HCT116 (cell line): ENCODE measurements at regions not wholly inside any gene's neighbourhood (a gene's known extent, or its start where the extent isn't known, plus 50 kb on each side); places are given as distances from the start of the nearest gene placed in this dataset.

Source experiments
- ATAC-seq: fragments of 200-7000 bp; cut with Tn5 transposase; 2 replicates; pipeline ENCODE4 v1.9.1; 2020; ENCODE audit warnings: mild to moderate bottlenecking, moderate library complexity
- BruUV-seq: library from RNA; stranded (reverse); fragments of 400-500 nt; replicated peaks from 2 replicates; lab custom pipeline; 2021; lab: Mats Ljungman, UMichigan
- CTCF ChIA-PET: fragments of 300-600 bp; sonication (Branson Sonifier 250); formaldehyde crosslinking; loops from one replicate; lab custom pipeline; 2021; ENCODE audit warnings: antibody characterized with exemption; lab: Charles Lee
- POLR2A ChIA-PET: fragments of 300-600, 350-600 bp; sonication (Branson Sonifier 250); formaldehyde crosslinking; loops from one replicate; lab custom pipeline; 2021; ENCODE audit warnings: antibody characterized with exemption; lab: Charles Lee
- RAD21 ChIA-PET, 2 experiments: fragments of 300-600 bp; sonication (Branson Sonifier 250); formaldehyde crosslinking; loops; one replicate each; lab custom pipeline; 2023; ENCODE audit warnings: low total read pairs in 2 of 2; ENCODE audit not compliant: uncharacterized antibody in 2 of 2, unreplicated experiment in 2 of 2, low non-redundant PET in 1 of 2; lab: Charles Lee
- DNase-seq: peaks from one replicate; pipeline ENCODE4 v3.0.0-alpha.2; 2010; ENCODE audit warnings: low read depth, low spot score
- H2AFZ ChIP-seq: fragments of 200-600 bp; shearing (Covaris generic), sonication (generic); 2 replicates; pipeline ENCODE4 v1.6.1; 2017; ENCODE audit warnings: low read depth, mixed run types, mixed read lengths, antibody characterized with exemption, low read length; ENCODE audit not compliant: poor library complexity, severe bottlenecking
- H3K27ac ChIP-seq: 2 replicates; pipeline ENCODE4 v1.5.1; 2012; ENCODE audit warnings: low read depth, low read length
- H3K27me3 ChIP-seq: fragments of 200-600 bp; sonication (generic); 2 replicates; pipeline ENCODE4 v1.6.1; 2016; ENCODE audit warnings: mixed run types, low read length, mixed read lengths; ENCODE audit not compliant: insufficient read depth
- H3K36me3 ChIP-seq, 2 experiments: fragments of 200-500 bp in 1 of 2; fragments of 200-600 bp in 1 of 2; sonication (Bioruptor generic) in 1 of 2; sonication (generic) in 1 of 2; 2 replicates each; pipeline versions ENCODE4 v1.5.1 to v1.6.1; 2014 to 2016; ENCODE audit warnings: low read length in 2 of 2, inconsistent platforms in 1 of 2, mixed read lengths in 1 of 2, mixed run types in 1 of 2; ENCODE audit not compliant: insufficient read depth in 2 of 2, control insufficient read depth in 1 of 2
- H3K4me1 ChIP-seq, 2 experiments: fragments of 200-600 bp in 1 of 2; sonication (generic) in 1 of 2; 2 replicates each; pipeline versions ENCODE4 v1.5.1 to v1.6.1; 2012 to 2017; ENCODE audit warnings: low read length in 2 of 2, inconsistent platforms in 1 of 2, mild to moderate bottlenecking in 1 of 2, mixed read lengths in 1 of 2, mixed run types in 1 of 2, moderate library complexity in 1 of 2; ENCODE audit not compliant: insufficient read depth in 2 of 2, control insufficient read depth in 1 of 2
- H3K4me2 ChIP-seq: fragments of 200-600 bp; sonication (generic); 2 replicates; pipeline ENCODE4 v1.6.1; 2017; ENCODE audit warnings: mixed run types, low read length, mixed read lengths
- H3K4me3 ChIP-seq, 2 experiments: fragments of 200-600 bp in 1 of 2; sonication (generic) in 1 of 2; replicated peaks in 1 of 2; 2 replicates each; pipeline ENCODE4 v1.5.1; 2011 to 2016; ENCODE audit warnings: low read length in 2 of 2, control low read depth in 1 of 2, low read depth in 1 of 2, mild to moderate bottlenecking in 1 of 2, mixed read lengths in 1 of 2, mixed run types in 1 of 2
- H3K79me2 ChIP-seq: fragments of 200-600 bp; sonication (generic); 2 replicates; pipeline ENCODE4 v1.6.1; 2017; ENCODE audit warnings: mild to moderate bottlenecking, mixed run types, low read length, moderate library complexity, mixed read lengths; ENCODE audit not compliant: insufficient read depth
- H3K9ac ChIP-seq: fragments of 200-600 bp; sonication (generic); 2 replicates; pipeline ENCODE4 v1.6.1; 2016; ENCODE audit warnings: low read length, mixed read lengths
- H3K9me2 ChIP-seq: fragments of 200-600 bp; sonication (generic), shearing (Covaris generic); 2 replicates; pipeline ENCODE4 v1.6.1; 2017; ENCODE audit warnings: mixed run types, mild to moderate bottlenecking, moderate library complexity; ENCODE audit not compliant: insufficient read depth
- H3K9me3 ChIP-seq, 2 experiments: fragments of 200-500 bp in 1 of 2; fragments of 200-600 bp in 1 of 2; sonication (Bioruptor generic) in 1 of 2; sonication (generic) in 1 of 2; 2 replicates each; pipeline ENCODE4 v1.6.1; 2014 to 2017; ENCODE audit warnings: low read length in 2 of 2, mixed read lengths in 2 of 2, inconsistent platforms in 1 of 2, low read depth in 1 of 2, mild to moderate bottlenecking in 1 of 2, mixed run types in 1 of 2, moderate library complexity in 1 of 2; ENCODE audit not compliant: control insufficient read depth in 1 of 2, insufficient read depth in 1 of 2
- H4K20me1 ChIP-seq: fragments of 200-600 bp; sonication (generic), shearing (Covaris generic); 2 replicates; pipeline ENCODE4 v1.6.1; 2017; ENCODE audit warnings: mixed run types, mild to moderate bottlenecking, moderate library complexity; ENCODE audit not compliant: insufficient read depth
- CBX3 ChIP-seq: IDR thresholded peaks from 2 replicates; pipeline ENCODE4 v1.6.1; 2012; ENCODE audit warnings: low read depth
- CEBPB ChIP-seq: IDR thresholded peaks from 2 replicates; pipeline ENCODE4 v1.6.1; 2012; ENCODE audit warnings: low read depth
- ELF1 ChIP-seq: IDR thresholded peaks from 2 replicates; pipeline ENCODE4 v1.6.1; 2012; ENCODE audit warnings: low read depth, borderline replicate concordance
- EZH2 ChIP-seq: fragments of 200-600 bp; sonication (generic); IDR thresholded peaks from 2 replicates; pipeline ENCODE4 v1.6.1; 2017; ENCODE audit warnings: antibody characterized with exemption, mixed run types
- EZH2phosphoT487 ChIP-seq: fragments of 200-600 bp; IDR thresholded peaks from 2 replicates; pipeline ENCODE4 v1.6.1; 2018; ENCODE audit warnings: antibody characterized with exemption, borderline replicate concordance
- JUND ChIP-seq: IDR thresholded peaks from 2 replicates; pipeline ENCODE4 v1.6.1; 2012
- MAX ChIP-seq: IDR thresholded peaks from 2 replicates; pipeline ENCODE4 v1.6.1; 2012
- POLR2A ChIP-seq: IDR thresholded peaks from 2 replicates; pipeline ENCODE4 v1.7.0; 2011; ENCODE audit warnings: borderline replicate concordance; ENCODE audit not compliant: insufficient read depth, insufficient read length; ENCODE audit errors: extremely low read depth
- POLR2AphosphoS5 ChIP-seq: IDR thresholded peaks from 2 replicates; pipeline ENCODE4 v1.6.1; 2011; ENCODE audit warnings: mild to moderate bottlenecking, low read depth, low read length, moderate library complexity
- RAD21 ChIP-seq: IDR thresholded peaks from 2 replicates; pipeline ENCODE4 v1.6.1; 2012; ENCODE audit warnings: low read depth, mild to moderate bottlenecking
- SIN3A ChIP-seq: IDR thresholded peaks from 2 replicates; pipeline ENCODE4 v1.6.1; 2012; ENCODE audit warnings: low read depth
- SP1 ChIP-seq: IDR thresholded peaks from 2 replicates; pipeline ENCODE4 v1.6.1; 2012; ENCODE audit warnings: low read depth
- SRF ChIP-seq: IDR thresholded peaks from 2 replicates; pipeline ENCODE4 v1.6.1; 2012; ENCODE audit warnings: low read depth
- TCF7L2 ChIP-seq: IDR thresholded peaks from 2 replicates; pipeline ENCODE4 v1.7.0; 2011; ENCODE audit warnings: borderline replicate concordance, inconsistent platforms; ENCODE audit not compliant: insufficient read depth, insufficient read length; ENCODE audit errors: extremely low read depth
- YY1 ChIP-seq: IDR thresholded peaks from 2 replicates; pipeline ENCODE4 v1.6.1; 2011; ENCODE audit warnings: low read length, low read depth, moderate library complexity, mild to moderate bottlenecking; ENCODE audit not compliant: insufficient replicate concordance; ENCODE audit errors: extremely low read depth
- ZBTB33 ChIP-seq: IDR thresholded peaks from 2 replicates; pipeline ENCODE4 v1.6.1; 2011; ENCODE audit warnings: mild to moderate bottlenecking, low read length, moderate library complexity; ENCODE audit not compliant: insufficient replicate concordance; ENCODE audit errors: extremely low read depth
- ZFX ChIP-seq: fragments of 450-650 bp; IDR thresholded peaks from 2 replicates; pipeline ENCODE4 v1.6.1; 2017
- ZNF274 ChIP-seq: fragments of 200-500 bp; sonication (Bioruptor generic); IDR thresholded peaks from 2 replicates; pipeline ENCODE4 v1.6.1; 2014; ENCODE audit warnings: mild to moderate bottlenecking, low read depth, low read length, inconsistent platforms
- intact Hi-C: fragments of 100-400 bp; cut with micrococcal nuclease; formaldehyde crosslinking; loops from 2 replicates; pipeline ENCODE4 v1.10.0; 2022
- TF ChIP-seq, protein P1 (sequence below): IDR thresholded peaks from 2 replicates; pipeline ENCODE4 v1.6.1; 2012; ENCODE audit warnings: low read depth
- TF ChIP-seq, protein P2 (sequence below), 3 experiments: fragments of 200-600 bp in 1 of 3; sonication (generic) in 1 of 3; IDR thresholded peaks in 2 of 3; conservative IDR thresholded peaks in 1 of 3; 2 replicates each; pipeline ENCODE4 v1.5.1; 2012 to 2017; ENCODE audit warnings: low read depth in 2 of 3, low read length in 2 of 3, antibody characterized with exemption in 1 of 3, borderline replicate concordance in 1 of 3, control low read depth in 1 of 3, mild to moderate bottlenecking in 1 of 3, mixed read lengths in 1 of 3, mixed run types in 1 of 3, moderate library complexity in 1 of 3; ENCODE audit not compliant: insufficient read depth in 1 of 3

GRCh38 chr16:9602189-9602588 is 510.7 kb downstream of the HAPSTR1 start:
- Histone ChIP-seq H3K79me2 (no peaks in the 10 kb centered on the region), H3K9me2 (no peaks in the 10 kb centered on the region), H3K36me3 (no peaks in the 10 kb centered on the region), H3K4me1 (no peaks in the 10 kb centered on the region), H3K27ac (no peak overlapping the region), H3K9ac (no peak overlapping the region), H3K4me2 (no peak overlapping the region), H4K20me1 (no peaks in the 10 kb centered on the region), H2AFZ (no peak overlapping the region), H3K4me3 (no peak overlapping the region), H3K9me3 (no peaks in the 10 kb centered on the region), H3K27me3 (peaks cover 8% of the 10 kb centered on the region; the same call in 1 of the 2 replicates)
- BruUV-seq = no TSS peak
- DNase-seq (no peak), ATAC-seq (no peak)
- intact Hi-C loops = no loop called here
- POLR2A ChIA-PET = no interaction called here
- CTCF ChIA-PET = no interaction called here
- RAD21 ChIA-PET = no interaction called here
- TF ChIP-seq EZH2phosphoT487 = no peak
- TF ChIP-seq MAX = no peak
- TF ChIP-seq SP1 = no peak
- TF ChIP-seq, protein P1, sequence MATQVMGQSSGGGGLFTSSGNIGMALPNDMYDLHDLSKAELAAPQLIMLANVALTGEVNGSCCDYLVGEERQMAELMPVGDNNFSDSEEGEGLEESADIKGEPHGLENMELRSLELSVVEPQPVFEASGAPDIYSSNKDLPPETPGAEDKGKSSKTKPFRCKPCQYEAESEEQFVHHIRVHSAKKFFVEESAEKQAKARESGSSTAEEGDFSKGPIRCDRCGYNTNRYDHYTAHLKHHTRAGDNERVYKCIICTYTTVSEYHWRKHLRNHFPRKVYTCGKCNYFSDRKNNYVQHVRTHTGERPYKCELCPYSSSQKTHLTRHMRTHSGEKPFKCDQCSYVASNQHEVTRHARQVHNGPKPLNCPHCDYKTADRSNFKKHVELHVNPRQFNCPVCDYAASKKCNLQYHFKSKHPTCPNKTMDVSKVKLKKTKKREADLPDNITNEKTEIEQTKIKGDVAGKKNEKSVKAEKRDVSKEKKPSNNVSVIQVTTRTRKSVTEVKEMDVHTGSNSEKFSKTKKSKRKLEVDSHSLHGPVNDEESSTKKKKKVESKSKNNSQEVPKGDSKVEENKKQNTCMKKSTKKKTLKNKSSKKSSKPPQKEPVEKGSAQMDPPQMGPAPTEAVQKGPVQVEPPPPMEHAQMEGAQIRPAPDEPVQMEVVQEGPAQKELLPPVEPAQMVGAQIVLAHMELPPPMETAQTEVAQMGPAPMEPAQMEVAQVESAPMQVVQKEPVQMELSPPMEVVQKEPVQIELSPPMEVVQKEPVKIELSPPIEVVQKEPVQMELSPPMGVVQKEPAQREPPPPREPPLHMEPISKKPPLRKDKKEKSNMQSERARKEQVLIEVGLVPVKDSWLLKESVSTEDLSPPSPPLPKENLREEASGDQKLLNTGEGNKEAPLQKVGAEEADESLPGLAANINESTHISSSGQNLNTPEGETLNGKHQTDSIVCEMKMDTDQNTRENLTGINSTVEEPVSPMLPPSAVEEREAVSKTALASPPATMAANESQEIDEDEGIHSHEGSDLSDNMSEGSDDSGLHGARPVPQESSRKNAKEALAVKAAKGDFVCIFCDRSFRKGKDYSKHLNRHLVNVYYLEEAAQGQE = no peak
- no peak for TF ChIP-seq POLR2A
- TF ChIP-seq POLR2AphosphoS5 = no peak
- TF ChIP-seq TCF7L2 = no peak
- no peak for TF ChIP-seq CEBPB
- TF ChIP-seq, protein P2, sequence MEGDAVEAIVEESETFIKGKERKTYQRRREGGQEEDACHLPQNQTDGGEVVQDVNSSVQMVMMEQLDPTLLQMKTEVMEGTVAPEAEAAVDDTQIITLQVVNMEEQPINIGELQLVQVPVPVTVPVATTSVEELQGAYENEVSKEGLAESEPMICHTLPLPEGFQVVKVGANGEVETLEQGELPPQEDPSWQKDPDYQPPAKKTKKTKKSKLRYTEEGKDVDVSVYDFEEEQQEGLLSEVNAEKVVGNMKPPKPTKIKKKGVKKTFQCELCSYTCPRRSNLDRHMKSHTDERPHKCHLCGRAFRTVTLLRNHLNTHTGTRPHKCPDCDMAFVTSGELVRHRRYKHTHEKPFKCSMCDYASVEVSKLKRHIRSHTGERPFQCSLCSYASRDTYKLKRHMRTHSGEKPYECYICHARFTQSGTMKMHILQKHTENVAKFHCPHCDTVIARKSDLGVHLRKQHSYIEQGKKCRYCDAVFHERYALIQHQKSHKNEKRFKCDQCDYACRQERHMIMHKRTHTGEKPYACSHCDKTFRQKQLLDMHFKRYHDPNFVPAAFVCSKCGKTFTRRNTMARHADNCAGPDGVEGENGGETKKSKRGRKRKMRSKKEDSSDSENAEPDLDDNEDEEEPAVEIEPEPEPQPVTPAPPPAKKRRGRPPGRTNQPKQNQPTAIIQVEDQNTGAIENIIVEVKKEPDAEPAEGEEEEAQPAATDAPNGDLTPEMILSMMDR (IDR thresholded peaks at IDR 0.05 in 2 of 3, conservative IDR thresholded peaks at IDR 0.05 in 1 of 3; ENCODE audit: borderline replicate concordance in 1 of 3, insufficient read depth in 1 of 3, low read depth in 2 of 3, low read length in 2 of 3) = no peak
- TF ChIP-seq YY1 = no peak
- TF ChIP-seq EZH2 = no peak
- no peak for TF ChIP-seq SIN3A
- no peak for TF ChIP-seq RAD21
- no peak for TF ChIP-seq ELF1
- TF ChIP-seq SRF = no peak
- no peak for TF ChIP-seq CBX3
- TF ChIP-seq ZBTB33 = no peak
- no peak for TF ChIP-seq ZNF274
- no peak for TF ChIP-seq JUND
- TF ChIP-seq ZFX = no peak
